Loucy (cell line): ENCODE measurements at regions not wholly inside any gene's neighbourhood (a gene's known extent, or its start where the extent isn't known, plus 50 kb on each side); places are given as distances from the start of the nearest gene placed in this dataset.

ENCODE experiments used
- EZH2phosphoT487 ChIP-seq: fragments of 200-600 bp; IDR thresholded peaks from 2 replicates; pipeline ENCODE4 v1.6.1; 2018; ENCODE audit warnings: antibody characterized with exemption, mild to moderate bottlenecking, moderate library complexity, borderline replicate concordance
- TF ChIP-seq, protein P1 (sequence below): fragments of 200-600 bp; sonication (generic); conservative IDR thresholded peaks from 2 replicates; pipeline ENCODE4 v1.5.1; 2014; ENCODE audit warnings: mild to moderate bottlenecking, antibody characterized with exemption, low read length

DNA sequence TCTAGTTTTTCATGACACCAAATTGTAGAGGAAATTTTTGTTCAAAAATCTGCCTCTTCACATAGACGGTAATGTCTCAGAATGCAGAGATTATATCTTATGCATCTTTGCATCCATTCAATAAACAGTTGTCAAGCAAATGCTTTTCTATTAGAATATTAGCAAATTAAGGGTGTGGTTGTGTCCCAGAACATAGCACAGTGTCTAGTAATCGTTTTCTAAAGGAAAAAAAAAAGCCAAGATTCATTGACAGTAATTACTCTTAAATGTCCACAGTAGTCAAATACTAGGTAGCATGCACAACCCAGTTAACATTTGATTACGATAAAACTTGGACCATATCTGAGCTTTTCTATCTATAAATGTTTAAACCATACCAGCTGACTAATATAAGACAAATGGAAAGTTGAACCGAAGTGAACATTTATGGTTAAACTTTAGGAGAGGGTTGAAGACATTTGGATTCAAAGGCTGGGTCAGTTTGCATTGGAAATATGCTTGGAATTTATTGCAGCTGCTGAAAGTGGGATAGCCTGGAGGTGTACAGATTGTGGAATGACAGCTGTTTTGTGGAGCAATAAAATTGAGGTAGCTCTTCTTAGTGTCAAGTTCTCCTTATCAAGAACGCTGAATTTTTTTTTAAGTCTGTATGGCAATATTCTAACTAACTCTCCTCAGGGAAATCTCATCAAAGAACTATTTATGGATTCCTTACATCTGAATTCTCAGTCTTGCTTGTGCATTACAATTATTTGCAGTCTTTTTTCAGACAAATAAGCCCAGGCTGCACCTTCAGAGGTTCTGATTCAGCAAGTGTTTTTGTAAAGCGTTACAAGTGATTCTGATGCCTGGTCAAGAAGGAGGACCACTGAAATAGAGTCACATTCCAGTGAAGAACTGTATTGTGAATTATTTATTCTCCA, 66.7 kb upstream of the ATP2B1 start:
- TF ChIP-seq, protein P1, sequence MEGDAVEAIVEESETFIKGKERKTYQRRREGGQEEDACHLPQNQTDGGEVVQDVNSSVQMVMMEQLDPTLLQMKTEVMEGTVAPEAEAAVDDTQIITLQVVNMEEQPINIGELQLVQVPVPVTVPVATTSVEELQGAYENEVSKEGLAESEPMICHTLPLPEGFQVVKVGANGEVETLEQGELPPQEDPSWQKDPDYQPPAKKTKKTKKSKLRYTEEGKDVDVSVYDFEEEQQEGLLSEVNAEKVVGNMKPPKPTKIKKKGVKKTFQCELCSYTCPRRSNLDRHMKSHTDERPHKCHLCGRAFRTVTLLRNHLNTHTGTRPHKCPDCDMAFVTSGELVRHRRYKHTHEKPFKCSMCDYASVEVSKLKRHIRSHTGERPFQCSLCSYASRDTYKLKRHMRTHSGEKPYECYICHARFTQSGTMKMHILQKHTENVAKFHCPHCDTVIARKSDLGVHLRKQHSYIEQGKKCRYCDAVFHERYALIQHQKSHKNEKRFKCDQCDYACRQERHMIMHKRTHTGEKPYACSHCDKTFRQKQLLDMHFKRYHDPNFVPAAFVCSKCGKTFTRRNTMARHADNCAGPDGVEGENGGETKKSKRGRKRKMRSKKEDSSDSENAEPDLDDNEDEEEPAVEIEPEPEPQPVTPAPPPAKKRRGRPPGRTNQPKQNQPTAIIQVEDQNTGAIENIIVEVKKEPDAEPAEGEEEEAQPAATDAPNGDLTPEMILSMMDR, result no peak
- TF ChIP-seq EZH2phosphoT487, result no peak
